GM12878 (cell line): ENCODE measurements at regions not wholly inside any gene's neighbourhood (a gene's known extent, or its start where the extent isn't known, plus 50 kb on each side); places are given as distances from the start of the nearest gene placed in this dataset.

Source experiments
- ATAC-seq: fragments of 200-7000 bp; cut with Tn5 transposase; 3 replicates; pipeline ENCODE4 v1.9.1; 2020; ENCODE audit warnings: mild to moderate bottlenecking, moderate library complexity
- BruUV-seq: library from RNA; stranded (reverse); fragments of 400-500 nt; replicated peaks from 2 replicates; lab custom pipeline; 2021; lab: Mats Ljungman, UMichigan
- CTCF ChIA-PET: fragments of 300-600 bp; sonication (Branson Sonifier 250); formaldehyde crosslinking; extraction: SDS; loops from one replicate; lab custom pipeline; 2021; ENCODE audit warnings: inconsistent platforms; lab: Yijun Ruan, JAX
- POLR2A ChIA-PET: fragments of 350-600 bp; formaldehyde crosslinking; extraction: SDS; loops from one replicate; lab custom pipeline; 2021; ENCODE audit warnings: inconsistent platforms; lab: Charles Lee
- RAD21 ChIA-PET: fragments of 300-600 bp; sonication (Branson Sonifier 250); formaldehyde crosslinking; loops from one replicate; lab custom pipeline; 2023; ENCODE audit warnings: antibody characterized with exemption; ENCODE audit not compliant: unreplicated experiment; lab: Charles Lee
- SMC1A ChIA-PET: fragments of 300-600 bp; sonication (Branson Sonifier 250); formaldehyde crosslinking; loops from one replicate; lab custom pipeline; 2023; ENCODE audit not compliant: unreplicated experiment, uncharacterized antibody; lab: Charles Lee
- DNase-seq: peaks from one replicate; pipeline ENCODE4 v3.0.0-alpha.2; 2011; ENCODE audit warnings: low read depth, low spot score
- FAIRE-seq: peaks from 3 replicates; lab custom pipeline; 2011; peaks lifted over from hg19 to GRCh38; lab: Jason Lieb, UNC
- H2AFZ ChIP-seq: 2 replicates; pipeline ENCODE4 v1.6.0; 2011; ENCODE audit warnings: low read depth, low read length, control low read depth; ENCODE audit not compliant: control insufficient read depth
- H3K27ac ChIP-seq: 2 replicates; pipeline ENCODE4 v1.5.1; 2011; ENCODE audit warnings: control low read depth; ENCODE audit not compliant: control insufficient read depth, insufficient read depth
- H3K27me3 ChIP-seq, 2 experiments: replicated peaks in 1 of 2; 2 replicates each; pipeline versions ENCODE4 v1.6.0 to v1.6.1; 2011; ENCODE audit warnings: low read length in 1 of 2; ENCODE audit not compliant: control insufficient read depth in 2 of 2, insufficient read depth in 2 of 2
- H3K36me3 ChIP-seq, 2 experiments: 2 replicates each; pipeline ENCODE4 v1.5.1; 2011; ENCODE audit warnings: low read length in 1 of 2; ENCODE audit not compliant: control insufficient read depth in 2 of 2, insufficient read depth in 2 of 2
- H3K4me1 ChIP-seq: 2 replicates; pipeline ENCODE4 v1.6.1; 2011; ENCODE audit warnings: mild to moderate bottlenecking, low read length, moderate library complexity, mixed read lengths; ENCODE audit not compliant: control insufficient read depth, insufficient read depth
- H3K4me2 ChIP-seq: 2 replicates; pipeline ENCODE4 v1.6.0; 2011; ENCODE audit warnings: control low read depth; ENCODE audit not compliant: control insufficient read depth, insufficient read depth
- H3K4me3 ChIP-seq: fragments of 200-600 bp; sonication (generic); 2 replicates; pipeline ENCODE4 v1.5.1; 2016
- H3K79me2 ChIP-seq: 2 replicates; pipeline ENCODE4 v1.6.0; 2011; ENCODE audit warnings: low read length; ENCODE audit not compliant: control insufficient read depth, insufficient read depth
- H3K9ac ChIP-seq: 2 replicates; pipeline ENCODE4 v1.8.0; 2011; ENCODE audit warnings: low read length, control low read depth, mixed read lengths; ENCODE audit not compliant: control insufficient read depth, insufficient read depth
- H3K9me3 ChIP-seq: replicated peaks from 3 replicates; pipeline ENCODE4 v1.5.1; 2011; ENCODE audit warnings: mild to moderate bottlenecking, low read length; ENCODE audit not compliant: control insufficient read depth, insufficient read depth
- H4K20me1 ChIP-seq: 2 replicates; pipeline ENCODE4 v1.6.0; 2011; ENCODE audit not compliant: control insufficient read depth, insufficient read depth
- CBFB ChIP-seq: IDR thresholded peaks from 2 replicates; pipeline ENCODE4 v1.6.1; 2016; ENCODE audit warnings: antibody characterized with exemption, low read depth
- CBX3 ChIP-seq: fragments of 200-600 bp; sonication (generic); IDR thresholded peaks from 2 replicates; pipeline ENCODE4 v1.6.1; 2016; ENCODE audit warnings: low read depth, borderline replicate concordance
- CBX5 ChIP-seq: sonication (generic); IDR thresholded peaks from 2 replicates; pipeline ENCODE4 v1.6.1; 2016; ENCODE audit warnings: low read depth, moderate library complexity, mild to moderate bottlenecking, inconsistent platforms
- CEBPB ChIP-seq, 2 experiments: fragments of 150-350 bp in 1 of 2; IDR thresholded peaks; 2 replicates each; pipeline ENCODE4 v1.6.1; 2012 to 2014; ENCODE audit warnings: low read depth in 2 of 2, low read length in 2 of 2, borderline replicate concordance in 1 of 2, inconsistent platforms in 1 of 2
- CHD4 ChIP-seq: fragments of 200-600 bp; sonication (generic); IDR thresholded peaks from 2 replicates; pipeline ENCODE4 v1.6.1; 2016; ENCODE audit warnings: mild to moderate bottlenecking
- DPF2 ChIP-seq: fragments of 450-650 bp; IDR thresholded peaks from 2 replicates; pipeline ENCODE4 v1.6.1; 2017; ENCODE audit warnings: mild to moderate bottlenecking
- EGR1 ChIP-seq, 2 experiments: IDR thresholded peaks; 1 replicate in 1 of 2; 2 replicates in 1 of 2; pipeline ENCODE4 v1.6.1; 2011 to 2012; ENCODE audit warnings: low read depth in 2 of 2, low read length in 2 of 2, borderline replicate concordance in 1 of 2, mild to moderate bottlenecking in 1 of 2, moderate library complexity in 1 of 2
- MAX ChIP-seq: IDR thresholded peaks from 2 replicates; pipeline ENCODE4 v1.6.1; 2012; ENCODE audit warnings: low read depth, low read length, improper control_type of control experiment
- MYC ChIP-seq: IDR thresholded peaks from 2 replicates; pipeline ENCODE4 v1.6.1; 2011; ENCODE audit warnings: mild to moderate bottlenecking, low read length, moderate library complexity, inconsistent platforms; ENCODE audit not compliant: insufficient read depth, insufficient replicate concordance, insufficient read length, severe bottlenecking
- NFXL1 ChIP-seq: fragments of 450-650 bp; IDR thresholded peaks from 2 replicates; pipeline ENCODE4 v1.6.1; 2017; ENCODE audit warnings: antibody characterized with exemption, mild to moderate bottlenecking, borderline replicate concordance
- NFYA ChIP-seq: IDR thresholded peaks from 2 replicates; pipeline ENCODE4 v1.6.1; 2011; ENCODE audit warnings: low read depth, mild to moderate bottlenecking, low read length, improper control_type of control experiment, borderline replicate concordance
- NRF1 ChIP-seq: conservative IDR thresholded peaks from 2 replicates; pipeline ENCODE4 v1.6.1; 2011; ENCODE audit warnings: mild to moderate bottlenecking, low read depth, low read length, improper control_type of control experiment
- POLR2A ChIP-seq: IDR thresholded peaks from 2 replicates; pipeline ENCODE4 v1.6.1; 2011; ENCODE audit warnings: low read depth, mild to moderate bottlenecking, low read length
- POLR2AphosphoS2 ChIP-seq: IDR thresholded peaks from 2 replicates; pipeline ENCODE4 v1.6.1; 2011; ENCODE audit warnings: low read depth, mild to moderate bottlenecking, low read length, improper control_type of control experiment, moderate library complexity
- POU2F2 ChIP-seq: IDR thresholded peaks from 3 replicates; pipeline ENCODE4 v1.6.1; 2011; ENCODE audit warnings: low read depth, mild to moderate bottlenecking, low read length, borderline replicate concordance
- RAD21 ChIP-seq: IDR thresholded peaks from 2 replicates; pipeline ENCODE4 v1.6.1; 2011; ENCODE audit warnings: mild to moderate bottlenecking, low read depth, low read length, moderate library complexity; ENCODE audit not compliant: insufficient read depth
- RB1 ChIP-seq: fragments of 450-650 bp; formaldehyde crosslinking; IDR thresholded peaks from 2 replicates; pipeline ENCODE4 v1.6.1; 2017; ENCODE audit warnings: mild to moderate bottlenecking, borderline replicate concordance
- RELB ChIP-seq: fragments of 450-650 bp; IDR thresholded peaks from 2 replicates; pipeline ENCODE4 v1.6.1; 2017; ENCODE audit warnings: low read depth, mild to moderate bottlenecking, moderate library complexity
- SIX5 ChIP-seq: IDR thresholded peaks from 2 replicates; pipeline ENCODE4 v1.6.1; 2011; ENCODE audit warnings: mild to moderate bottlenecking, low read depth, low read length, moderate library complexity; ENCODE audit not compliant: severe bottlenecking
- ZNF24 ChIP-seq: fragments of 450-650 bp; IDR thresholded peaks from 2 replicates; pipeline ENCODE4 v1.6.1; 2017; ENCODE audit warnings: antibody characterized with exemption, mild to moderate bottlenecking
- WGBS: methylation state at CpG from one replicate; pipeline ENCODE4 v1.1.6; 2016; ENCODE audit warnings: low lambda C conversion rate; ENCODE audit not compliant: insufficient replicate concordance, insufficient coverage; ENCODE audit errors: missing lambda C conversion rate; 5-methylcytosine and 5-hydroxymethylcytosine counted together
- in situ Hi-C: fragments of 300-500 bp; cut with MboI; formaldehyde crosslinking; loops from 9 replicates; pipeline ENCODE4 v1.14.3; 2018; ENCODE audit warnings: mixed read lengths
- intact Hi-C: fragments of 100-400 bp; cut with micrococcal nuclease; formaldehyde crosslinking; loops from one replicate; pipeline ENCODE4 v1.14.2; 2022; ENCODE audit not compliant: unreplicated experiment

- no peak for TF ChIP-seq RELB
Measured at GRCh38 chr9:103210607-103211006, 215.5 kb downstream of the CYLC2 start (continued).

GRCh38 chr9:103215197-103215596 lies 220.1 kb downstream of the CYLC2 start:
- ChIA-PET SMC1A (no interaction called here), CTCF (no interaction called here), RAD21 (no interaction called here)
- no TSS peak for BruUV-seq
- intact Hi-C loops = no loop called here
- Histone ChIP-seq H3K4me3 (no peak overlapping the region), H4K20me1 (no peaks in the 10 kb centered on the region), H3K79me2 (no peaks in the 10 kb centered on the region), H3K27me3 (no peaks in the 10 kb centered on the region), H3K27ac (no peak overlapping the region), H3K4me2 (no peak overlapping the region), H3K36me3 (no peaks in the 10 kb centered on the region), H3K9me3 (no peaks in the 10 kb centered on the region)
- no peak for ATAC-seq
- no peak for DNase-seq
- no peak for FAIRE-seq
- in situ Hi-C loops = no loop called here
- no peak for TF ChIP-seq SIX5
- no peak for TF ChIP-seq RAD21
- no peak for TF ChIP-seq NRF1
- no peak for TF ChIP-seq POU2F2
- TF ChIP-seq RB1 = no peak
- TF ChIP-seq CHD4 = no peak
- TF ChIP-seq CBX5 = no peak
- TF ChIP-seq CBFB = no peak
- TF ChIP-seq ZNF24 = no peak
- no peak for TF ChIP-seq DPF2
- TF ChIP-seq NFYA = no peak
- no peak for TF ChIP-seq POLR2A
- no peak for TF ChIP-seq NFXL1
- no peak for TF ChIP-seq POLR2AphosphoS2
- no peak for TF ChIP-seq CBX3
- no peak for TF ChIP-seq CEBPB (IDR thresholded peaks at IDR 0.05; ENCODE audit: borderline replicate concordance in 1 of 2, low read depth in 2 of 2, low read length in 2 of 2)
- TF ChIP-seq MAX = no peak
- TF ChIP-seq MYC = no peak
- TF ChIP-seq EGR1 (IDR thresholded peaks at IDR 0.05; ENCODE audit: borderline replicate concordance in 1 of 2, low read depth in 2 of 2, low read length in 2 of 2) = no peak
- TF ChIP-seq, all 136 proteins: peak for 0
- no peak overlapping the region for H3K9ac ChIP-seq
- H2AFZ ChIP-seq = no peak overlapping the region
- no peaks in the 10 kb centered on the region for H3K4me1 ChIP-seq
- POLR2A ChIA-PET = no interaction called here
- 0% methylated on average over 1 of the region's 1 CpG for WGBS
